Ectodermal cell (in vitro differentiated cells): ENCODE measurements at regions not wholly inside any gene's neighbourhood (a gene's known extent, or its start where the extent isn't known, plus 50 kb on each side); places are given as distances from the start of the nearest gene placed in this dataset.
A peak's percentile ranks its signal among the peaks of the same experiment; 100 is the strongest.

Experiments used
- H3K27ac ChIP-seq: 2 replicates; pipeline ENCODE4 v1.7.0; 2013; ENCODE audit warnings: mild to moderate bottlenecking, low read depth, low read length; ENCODE audit not compliant: insufficient read depth, poor library complexity, severe bottlenecking
- H3K27me3 ChIP-seq: 2 replicates; pipeline ENCODE4 v1.7.0; 2013; ENCODE audit warnings: mild to moderate bottlenecking, low read length; ENCODE audit not compliant: insufficient read depth, control insufficient read depth, poor library complexity, severe bottlenecking
- H3K36me3 ChIP-seq: one replicate; pipeline ENCODE4 v1.7.0; 2013; ENCODE audit warnings: low read length; ENCODE audit not compliant: control insufficient read depth, insufficient read depth
- H3K4me1 ChIP-seq: one replicate; pipeline ENCODE4 v1.7.0; 2013; ENCODE audit warnings: low read length; ENCODE audit not compliant: control insufficient read depth, insufficient read depth
- H3K4me3 ChIP-seq: 2 replicates; pipeline ENCODE4 v1.7.0; 2013; ENCODE audit warnings: low read depth, low read length, control low read depth; ENCODE audit not compliant: insufficient read depth
- H3K9me3 ChIP-seq: 2 replicates; pipeline ENCODE4 v1.7.0; 2013; ENCODE audit warnings: mild to moderate bottlenecking, low read length, moderate library complexity; ENCODE audit not compliant: control insufficient read depth
- WGBS, 2 experiments: methylation state at CpG; one replicate each; pipeline ENCODE4 v1.1.7; 2013; ENCODE audit warnings: missing lambda C conversion rate in 2 of 2; 5-methylcytosine and 5-hydroxymethylcytosine counted together

- peaks cover 6% of the 10 kb centered on the region for H3K4me1 ChIP-seq
- no peaks in the 10 kb centered on the region for H3K36me3 ChIP-seq
- H3K27me3 ChIP-seq = no peaks in the 10 kb centered on the region
- no peaks in the 10 kb centered on the region for H3K9me3 ChIP-seq
- no peak overlapping the region for H3K27ac ChIP-seq
- no peak overlapping the region for H3K4me3 ChIP-seq
- WGBS, 2 experiments = 97 to 99% methylated on average over 3 to 4 of the region's 5 CpGs
These were observed 59.3 kb downstream of the BTBD3 start for GRCh38 chr20:11976966-11977365.

GRCh38 chr20:11978496-11978895 lies 60.8 kb downstream of the BTBD3 start:
- no peaks in the 10 kb centered on the region for H3K27me3 ChIP-seq
- 92 to 93% methylated on average over 1 of the region's 1 CpG for WGBS, 2 experiments
- H3K4me3 ChIP-seq = no peak overlapping the region
- H3K27ac ChIP-seq = no peak overlapping the region
- no peaks in the 10 kb centered on the region for H3K36me3 ChIP-seq
- H3K9me3 ChIP-seq = no peaks in the 10 kb centered on the region
- peaks cover 6% of the 10 kb centered on the region for H3K4me1 ChIP-seq

- WGBS, 2 experiments = 0 to 13% methylated on average over 3 to 5 of the region's 5 CpGs
- Histone ChIP-seq H3K4me1 (peaks cover 6% of the 10 kb centered on the region), H3K36me3 (no peaks in the 10 kb centered on the region), H3K4me3 (no peak overlapping the region), H3K27me3 (no peaks in the 10 kb centered on the region), H3K27ac (peak overlapping the region; percentile 16), H3K9me3 (no peaks in the 10 kb centered on the region)
These were observed 61.8 kb downstream of the BTBD3 start for GRCh38 chr20:11979306-11979990.

- no peak overlapping the region for H3K4me3 ChIP-seq
- WGBS, 2 experiments = 27 to 47% methylated on average over 2 of the region's 2 CpGs
- H3K36me3 ChIP-seq = no peaks in the 10 kb centered on the region
- H3K27me3 ChIP-seq = no peaks in the 10 kb centered on the region
- H3K4me1 ChIP-seq = peaks cover 6% of the 10 kb centered on the region
- no peak overlapping the region for H3K27ac ChIP-seq
- no peaks in the 10 kb centered on the region for H3K9me3 ChIP-seq
These were observed 62.6 kb downstream of the BTBD3 start for GRCh38 chr20:11980263-11980662.

- no peak overlapping the region for H3K27ac ChIP-seq
- peaks cover 6% of the 10 kb centered on the region for H3K4me1 ChIP-seq
- 88 to 94% methylated on average over 4 of the region's 4 CpGs for WGBS, 2 experiments
- no peaks in the 10 kb centered on the region for H3K36me3 ChIP-seq
- no peaks in the 10 kb centered on the region for H3K27me3 ChIP-seq
- H3K4me3 ChIP-seq = no peak overlapping the region
- H3K9me3 ChIP-seq = no peaks in the 10 kb centered on the region
These were observed 63.8 kb downstream of the BTBD3 start for GRCh38 chr20:11981366-11981947.

- WGBS, 2 experiments = 91 to 95% methylated on average over 3 to 4 of the region's 4 CpGs
- H3K9me3 ChIP-seq = no peaks in the 10 kb centered on the region
- H3K36me3 ChIP-seq = no peaks in the 10 kb centered on the region
- no peaks in the 10 kb centered on the region for H3K27me3 ChIP-seq
- H3K4me3 ChIP-seq = no peak overlapping the region
- no peak overlapping the region for H3K27ac ChIP-seq
- peaks cover 6% of the 10 kb centered on the region for H3K4me1 ChIP-seq
These were observed 64.7 kb downstream of the BTBD3 start for GRCh38 chr20:11982289-11982954.

- WGBS, 2 experiments = 93 to 95% methylated on average over 8 of the region's 8 CpGs
- Histone ChIP-seq H3K27ac (no peak overlapping the region), H3K4me3 (no peak overlapping the region)
These were observed 65.3 kb downstream of the BTBD3 start for GRCh38 chr20:11982955-11983470.

GRCh38 chr20:11986954-11987353 lies 69.3 kb downstream of the BTBD3 start:
- no peaks in the 10 kb centered on the region for H3K36me3 ChIP-seq
- H3K27me3 ChIP-seq = no peaks in the 10 kb centered on the region
- H3K9me3 ChIP-seq = no peaks in the 10 kb centered on the region
- H3K4me1 ChIP-seq = no peaks in the 10 kb centered on the region
- no peak overlapping the region for H3K27ac ChIP-seq
- no peak overlapping the region for H3K4me3 ChIP-seq

More at GRCh38 chr20:11982955-11983470, 65.3 kb downstream of the BTBD3 start:
- no peaks in the 10 kb centered on the region for H3K9me3 ChIP-seq
- no peaks in the 10 kb centered on the region for H3K27me3 ChIP-seq
- peaks cover 6% of the 10 kb centered on the region for H3K4me1 ChIP-seq
- no peaks in the 10 kb centered on the region for H3K36me3 ChIP-seq

GRCh38 chr20:11987526-11987925 lies 69.8 kb downstream of the BTBD3 start:
- Histone ChIP-seq H3K36me3 (no peaks in the 10 kb centered on the region), H3K9me3 (no peaks in the 10 kb centered on the region), H3K27ac (no peak overlapping the region), H3K27me3 (no peaks in the 10 kb centered on the region), H3K4me1 (no peaks in the 10 kb centered on the region), H3K4me3 (no peak overlapping the region)
- WGBS, 2 experiments = 89 to 97% methylated on average over 1 of the region's 1 CpG

GRCh38 chr20:11989018-11989771 lies 71.5 kb downstream of the BTBD3 start:
- Histone ChIP-seq H3K36me3 (no peaks in the 10 kb centered on the region), H3K4me3 (no peak overlapping the region), H3K27me3 (no peaks in the 10 kb centered on the region), H3K27ac (no peak overlapping the region), H3K9me3 (no peaks in the 10 kb centered on the region), H3K4me1 (no peaks in the 10 kb centered on the region)
- 91 to 94% methylated on average over 7 of the region's 7 CpGs for WGBS, 2 experiments
